Esophagus muscularis mucosa (tissue), 4 donors: ENCODE measurements at regions not wholly inside any gene's neighbourhood (a gene's known extent, or its start where the extent isn't known, plus 50 kb on each side); places are given as distances from the start of the nearest gene placed in this dataset.

Experiments
- CTCF ChIP-seq, 3 experiments: fragments of 200-600 bp in 2 of 3; fragments of 450-650 bp in 1 of 3; sonication (generic) in 2 of 3; IDR thresholded peaks; one replicate each; pipeline ENCODE4 v1.5.1; 2017 to 2019; ENCODE audit warnings: antibody characterized with exemption in 3 of 3, mild to moderate bottlenecking in 2 of 3, moderate library complexity in 1 of 3
- EP300 ChIP-seq: sonication (generic); formaldehyde crosslinking; IDR thresholded peaks from one replicate; pipeline ENCODE4 v1.6.1; 2017; ENCODE audit warnings: antibody characterized with exemption
- POLR2A ChIP-seq: fragments of 450-650 bp; IDR thresholded peaks from one replicate; pipeline ENCODE4 v1.6.1; 2017; ENCODE audit warnings: antibody characterized with exemption, moderate library complexity, mild to moderate bottlenecking, low read depth
- POLR2AphosphoS5 ChIP-seq, 2 donors: sonication (generic); formaldehyde crosslinking; IDR thresholded peaks; one replicate each; pipeline ENCODE4 v1.6.1; 2017; ENCODE audit warnings: antibody characterized with exemption in 2 of 2

GRCh38 chr12:115343601-115344000 lies 659.6 kb upstream of the TBX3 start:
- no peak for TF ChIP-seq CTCF (IDR thresholded peaks at IDR 0.05)
- no peak for TF ChIP-seq POLR2A
- no peak for TF ChIP-seq POLR2AphosphoS5 (IDR thresholded peaks at IDR 0.05)
- no peak for TF ChIP-seq EP300
